Stomach smooth muscle (tissue), 2 donors: ENCODE measurements at regions not wholly inside any gene's neighbourhood (a gene's known extent, or its start where the extent isn't known, plus 50 kb on each side); places are given as distances from the start of the nearest gene placed in this dataset.

ENCODE experiments used
- H3K27ac ChIP-seq: one replicate; pipeline ENCODE4 v1.7.0; 2013; ENCODE audit warnings: mild to moderate bottlenecking, low read length, inconsistent platforms
- H3K27me3 ChIP-seq, 2 donors: one replicate each; pipeline ENCODE4 v1.7.0; 2013; ENCODE audit warnings: low read length in 2 of 2; ENCODE audit not compliant: insufficient read depth in 2 of 2, control insufficient read depth in 1 of 2
- H3K36me3 ChIP-seq, 2 donors: one replicate each; pipeline ENCODE4 v1.7.0; 2013; ENCODE audit warnings: low read length in 2 of 2; ENCODE audit not compliant: control insufficient read depth in 2 of 2, insufficient read depth in 2 of 2
- H3K4me1 ChIP-seq: one replicate; pipeline ENCODE4 v1.7.0; 2013; ENCODE audit warnings: low read length; ENCODE audit not compliant: control insufficient read depth, insufficient read depth
- H3K4me3 ChIP-seq, 2 donors: one replicate each; pipeline ENCODE4 v1.7.0; 2013; ENCODE audit warnings: low read length in 2 of 2
- H3K9ac ChIP-seq, 2 donors: one replicate each; pipeline ENCODE4 v1.7.0; 2013; ENCODE audit warnings: low read length in 2 of 2, mild to moderate bottlenecking in 1 of 2
- H3K9me3 ChIP-seq, 2 donors: one replicate each; pipeline ENCODE4 v1.7.0; 2013; ENCODE audit warnings: low read length in 2 of 2; ENCODE audit not compliant: control insufficient read depth in 2 of 2
- donor health status: healthy.
- donor health status: Pancreatic carcinoma.

- peaks cover 0 to 3% of the 10 kb centered on the region in 2 donors for H3K9me3 ChIP-seq
- no peaks in the 10 kb centered on the region for H3K4me1 ChIP-seq
- H3K36me3 ChIP-seq, result no peaks in the 10 kb centered on the region
- no peak overlapping the region for H3K9ac ChIP-seq
- peaks cover 5 to 13% of the 10 kb centered on the region in 2 donors for H3K27me3 ChIP-seq
- no peak overlapping the region for H3K27ac ChIP-seq
- H3K4me3 ChIP-seq, result no peak overlapping the region
Measured at GRCh38 chr21:38591218-38591537, 92.9 kb upstream of the ERG start.

DNA sequence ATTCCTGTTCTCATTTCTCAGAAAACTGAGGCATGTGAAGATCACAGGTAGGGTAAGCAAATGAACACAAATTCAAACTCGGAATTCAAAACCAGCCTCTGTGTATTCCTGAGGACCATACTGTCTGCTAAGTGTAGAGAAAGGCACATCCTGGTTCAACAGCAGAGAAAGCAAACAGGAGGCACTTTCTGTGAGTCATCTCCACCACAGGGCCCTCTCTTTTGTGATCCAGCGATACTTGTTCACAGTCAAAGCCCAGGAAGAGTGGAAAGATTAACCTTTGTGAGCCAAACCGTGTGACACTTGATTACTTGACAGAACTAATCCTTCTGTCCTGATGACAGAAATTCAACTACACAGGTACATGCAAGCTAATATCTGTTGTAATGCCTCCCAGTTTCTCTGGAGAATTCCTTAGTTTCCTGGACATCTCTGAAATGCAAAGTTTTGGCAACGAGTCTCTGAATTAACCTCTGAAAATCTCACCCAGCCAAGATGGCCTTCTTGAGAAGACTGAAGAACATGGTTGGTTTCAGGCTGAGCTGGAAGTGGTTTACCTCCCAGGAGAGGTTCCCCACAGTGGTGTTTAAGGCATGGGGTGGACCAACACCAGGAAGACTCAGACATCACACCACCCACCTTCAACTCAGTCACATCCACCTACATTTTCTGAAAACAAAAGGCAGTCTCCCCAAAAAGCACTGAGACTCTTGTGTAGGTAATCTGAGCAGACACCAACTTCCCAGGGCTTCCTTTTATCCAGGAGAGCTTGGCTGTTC, 98.2 kb upstream of the ERG start:
- H3K9ac ChIP-seq, result no peak overlapping the region
- H3K9me3 ChIP-seq, result no peaks in the 10 kb centered on the region
- peaks cover 4 to 14% of the 10 kb centered on the region in 2 donors for H3K27me3 ChIP-seq
- no peaks in the 10 kb centered on the region for H3K36me3 ChIP-seq
- H3K4me3 ChIP-seq, result no peak overlapping the region
- H3K27ac ChIP-seq, result no peak overlapping the region
- H3K4me1 ChIP-seq, result no peaks in the 10 kb centered on the region

GRCh38 chr21:38597421-38597820, 99.1 kb upstream of the ERG start:
- Histone ChIP-seq H3K27me3 (peaks cover 4 to 12% of the 10 kb centered on the region in 2 donors), H3K4me1 (no peaks in the 10 kb centered on the region), H3K9ac (no peak overlapping the region), H3K9me3 (no peaks in the 10 kb centered on the region), H3K36me3 (no peaks in the 10 kb centered on the region), H3K27ac (no peak overlapping the region), H3K4me3 (no peak overlapping the region)

DNA sequence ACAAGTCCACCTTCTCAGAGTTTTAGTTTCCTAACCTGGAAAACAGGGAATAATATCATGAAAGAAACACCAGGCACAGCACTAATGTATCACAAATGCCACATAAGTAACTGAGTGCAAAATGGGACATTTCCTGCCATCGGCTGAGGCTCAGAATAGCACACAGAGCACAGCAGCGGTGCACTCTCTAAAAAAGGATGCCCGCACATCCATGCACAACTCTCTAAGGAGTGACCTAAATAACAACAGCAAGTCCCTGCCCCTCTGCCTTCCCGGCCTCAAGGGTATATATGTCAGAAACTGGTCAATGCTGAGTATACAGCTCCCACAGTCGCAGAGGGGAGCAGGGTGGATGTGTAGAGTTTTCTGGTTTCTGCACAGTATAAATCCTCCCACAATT, 100.1 kb upstream of the ERG start:
- Histone ChIP-seq H3K27me3 (peaks cover 4 to 12% of the 10 kb centered on the region in 2 donors), H3K36me3 (no peaks in the 10 kb centered on the region), H3K4me3 (no peak overlapping the region), H3K9ac (no peak overlapping the region), H3K27ac (no peak overlapping the region), H3K4me1 (no peaks in the 10 kb centered on the region), H3K9me3 (no peaks in the 10 kb centered on the region)

DNA sequence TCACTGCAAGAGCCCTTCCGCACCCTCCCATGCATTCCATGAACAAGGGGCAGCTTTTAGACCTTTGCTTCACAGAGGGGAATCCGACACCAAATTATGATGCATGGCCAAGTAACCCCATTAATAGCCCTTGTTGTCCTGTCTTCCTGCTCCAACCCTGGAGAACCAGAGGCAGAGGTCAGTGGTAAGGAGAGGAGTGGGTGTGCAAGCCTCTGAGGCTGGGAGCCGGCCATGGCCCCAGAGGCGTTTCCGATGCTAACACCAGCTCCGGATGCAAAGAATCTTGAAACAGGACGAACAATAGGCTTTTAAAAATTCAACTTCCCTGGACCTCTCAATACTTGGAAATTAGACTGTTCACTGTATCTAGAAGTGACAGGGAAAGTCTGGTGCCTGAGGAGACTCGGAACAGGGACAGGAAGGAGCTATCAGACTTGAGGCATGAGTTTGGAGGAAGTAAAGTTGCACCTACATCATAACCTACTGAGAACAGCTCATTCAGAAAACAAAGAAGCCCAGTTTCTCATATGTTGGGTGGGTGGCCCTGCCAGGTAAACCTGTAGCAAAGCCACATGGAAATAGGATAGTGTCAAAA, 101.2 kb upstream of the ERG start:
- H3K4me1 ChIP-seq, result no peaks in the 10 kb centered on the region

DNA sequence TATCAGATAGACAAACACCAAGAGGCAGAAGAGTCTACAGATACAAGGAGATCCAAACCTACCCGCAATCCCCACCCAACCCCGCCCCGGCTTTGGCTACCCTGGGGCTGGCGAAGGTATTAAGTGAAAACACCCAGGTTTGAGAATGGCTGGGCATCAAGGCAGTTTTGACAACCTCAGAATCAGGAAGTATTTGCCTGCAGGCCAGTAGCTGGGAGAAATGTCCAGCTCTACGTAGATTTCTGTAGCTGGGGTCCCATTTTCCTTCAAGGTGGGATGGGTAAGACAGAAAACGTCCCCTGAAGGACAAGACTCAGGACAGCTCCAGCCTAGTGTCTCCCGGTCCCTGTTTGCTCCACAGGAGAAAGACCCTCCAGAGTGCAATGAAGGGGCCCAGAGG, 101.8 kb upstream of the ERG start:
- no peak overlapping the region for H3K27ac ChIP-seq
- no peaks in the 10 kb centered on the region for H3K4me1 ChIP-seq
- no peak overlapping the region for H3K4me3 ChIP-seq
- H3K27me3 ChIP-seq, result peaks cover 2 to 10% of the 10 kb centered on the region in 2 donors
- H3K9ac ChIP-seq, result no peak overlapping the region
- H3K36me3 ChIP-seq, result no peaks in the 10 kb centered on the region
- H3K9me3 ChIP-seq, result no peaks in the 10 kb centered on the region

More for the DNA sequence above, 101.2 kb upstream of the ERG start:
- no peaks in the 10 kb centered on the region for H3K36me3 ChIP-seq
- H3K9me3 ChIP-seq, result no peaks in the 10 kb centered on the region
- no peak overlapping the region for H3K27ac ChIP-seq
- H3K9ac ChIP-seq, result no peak overlapping the region
- no peak overlapping the region for H3K4me3 ChIP-seq
- H3K27me3 ChIP-seq, result peaks cover 2 to 10% of the 10 kb centered on the region in 2 donors

DNA sequence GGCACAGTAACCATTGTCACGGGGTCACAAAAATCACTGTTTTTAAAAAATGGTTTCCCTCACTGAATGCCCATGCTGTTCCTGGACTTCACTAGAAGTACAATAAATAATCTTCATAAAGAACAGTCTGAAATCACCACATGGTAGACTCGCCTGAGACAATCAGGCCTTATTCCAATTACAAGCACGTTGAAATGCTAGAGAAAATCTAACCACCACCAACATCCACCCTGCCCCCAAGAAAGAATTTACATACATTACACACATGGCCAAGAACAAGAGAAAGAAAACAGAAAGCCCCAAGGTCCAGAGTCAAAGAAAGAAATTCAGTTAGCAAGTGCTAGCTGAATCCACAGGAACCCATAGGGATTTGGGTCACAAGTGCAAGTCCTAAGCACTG, 107.0 kb upstream of the ERG start:
- Histone ChIP-seq H3K36me3 (no peaks in the 10 kb centered on the region), H3K4me3 (no peak overlapping the region), H3K27me3 (peaks cover 0 to 2% of the 10 kb centered on the region in 2 donors), H3K27ac (no peak overlapping the region), H3K9ac (no peak overlapping the region), H3K4me1 (no peaks in the 10 kb centered on the region), H3K9me3 (no peaks in the 10 kb centered on the region)

DNA sequence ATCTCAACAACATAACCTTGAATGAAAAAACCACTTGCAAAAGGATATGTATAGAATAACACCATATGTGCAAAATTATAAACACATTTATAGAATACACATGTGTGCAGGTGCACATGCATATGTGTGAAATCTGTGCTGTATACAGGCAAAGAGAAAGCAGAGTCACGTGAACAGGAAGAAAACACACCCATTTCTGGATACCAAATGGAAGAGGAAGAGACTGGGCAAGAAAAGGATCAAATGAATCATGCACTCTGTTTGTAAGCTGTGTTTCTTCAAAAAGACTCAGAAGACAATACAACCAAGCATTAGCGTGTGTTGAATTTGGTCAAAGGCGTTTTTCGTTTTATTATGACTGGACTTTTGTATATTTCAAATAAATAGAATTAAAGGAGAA, 111.3 kb upstream of the ERG start:
- Histone ChIP-seq H3K9me3 (no peaks in the 10 kb centered on the region), H3K27me3 (no peaks in the 10 kb centered on the region), H3K4me3 (no peak overlapping the region), H3K27ac (no peak overlapping the region), H3K36me3 (no peaks in the 10 kb centered on the region), H3K4me1 (no peaks in the 10 kb centered on the region), H3K9ac (no peak overlapping the region)

DNA sequence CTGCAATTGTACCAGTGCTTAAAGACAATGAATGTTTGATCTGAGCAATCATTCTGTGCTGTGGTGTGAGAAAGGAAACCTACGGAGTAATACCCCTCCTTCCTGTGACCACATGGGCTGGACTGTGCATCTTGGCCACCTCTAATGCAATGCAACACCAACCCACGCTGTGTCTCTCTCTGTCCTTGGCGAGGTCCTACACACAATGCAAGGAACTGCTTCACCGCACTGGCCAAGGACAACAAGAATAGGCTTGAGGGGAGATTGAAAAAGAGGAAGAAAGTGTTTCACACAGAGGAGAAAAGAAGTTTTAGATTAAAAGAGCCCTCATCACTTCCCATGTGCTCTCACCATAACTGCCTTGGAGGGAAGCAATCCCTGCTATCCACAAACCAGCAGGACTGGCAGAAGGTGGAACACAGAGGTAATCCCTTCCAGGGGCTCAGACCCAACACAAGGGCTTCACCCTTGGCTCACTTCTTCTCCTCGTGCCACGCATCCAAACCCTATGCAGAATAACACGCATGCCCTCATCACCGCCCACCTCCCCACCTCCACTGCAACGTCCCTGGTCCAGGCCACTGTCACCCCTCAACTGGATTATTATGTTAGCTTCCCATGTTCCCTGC, 112.5 kb upstream of the ERG start:
- Histone ChIP-seq H3K36me3 (no peaks in the 10 kb centered on the region), H3K27ac (no peak overlapping the region), H3K9ac (no peak overlapping the region), H3K4me1 (no peaks in the 10 kb centered on the region), H3K4me3 (no peak overlapping the region), H3K9me3 (no peaks in the 10 kb centered on the region), H3K27me3 (no peaks in the 10 kb centered on the region)

GRCh38 chr21:38611277-38611676, 113.0 kb upstream of the ERG start:
- Histone ChIP-seq H3K9me3 (no peaks in the 10 kb centered on the region), H3K27me3 (no peaks in the 10 kb centered on the region), H3K27ac (no peak overlapping the region), H3K4me1 (no peaks in the 10 kb centered on the region), H3K4me3 (no peak overlapping the region), H3K36me3 (no peaks in the 10 kb centered on the region), H3K9ac (no peak overlapping the region)

GRCh38 chr21:38613686-38614085, 115.4 kb upstream of the ERG start:
- H3K27ac ChIP-seq, result no peak overlapping the region
- no peak overlapping the region for H3K4me3 ChIP-seq
- H3K36me3 ChIP-seq, result no peaks in the 10 kb centered on the region
- H3K9me3 ChIP-seq, result no peaks in the 10 kb centered on the region
- H3K27me3 ChIP-seq, result no peaks in the 10 kb centered on the region
- no peak overlapping the region for H3K9ac ChIP-seq
- H3K4me1 ChIP-seq, result no peaks in the 10 kb centered on the region
